ENCODE measurements at regions not wholly inside any gene's neighbourhood (a gene's known extent, or its start where the extent isn't known, plus 50 kb on each side); places are given as distances from the start of the nearest gene placed in this dataset.

DNA sequence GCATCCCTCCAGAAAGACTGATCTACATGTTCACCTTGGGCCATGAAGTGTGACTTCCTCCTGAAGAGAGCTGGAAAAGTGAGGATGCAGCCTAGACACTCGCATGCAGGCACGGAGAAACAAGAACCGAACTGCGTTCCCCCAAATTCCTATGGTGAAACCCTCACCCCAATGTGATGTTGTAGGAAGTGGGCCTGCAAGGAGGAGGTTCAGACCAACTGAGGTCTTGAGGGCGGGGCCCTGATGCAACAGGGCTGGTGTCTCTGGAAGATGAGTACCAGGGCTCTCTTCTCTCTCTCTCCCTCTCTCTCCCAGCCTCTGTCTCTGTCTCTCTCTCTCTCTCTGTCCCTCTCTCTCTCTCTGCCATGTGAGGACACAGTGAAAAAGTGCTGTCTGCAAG lies 501.1 kb downstream of the BRD1 start:
- CTCF ChIA-PET = no interaction called here
- POLR2A ChIA-PET = no interaction called here
- H3K9me3 ChIP-seq (ENCODE audit: control insufficient read depth, insufficient read depth, low read depth, low read length) = no peaks in the 10 kb centered on the region
- no peaks in the 10 kb centered on the region for H3K36me3 ChIP-seq (ENCODE audit: control insufficient read depth in 2 of 2, insufficient read depth in 1 of 2, low read length in 2 of 2)
- TF ChIP-seq KLF7 (tag by site-specific recombination; IDR thresholded peaks at IDR 0.05; ENCODE audit: borderline replicate concordance) (no peak), ZNF558 (tag by site-specific recombination; IDR thresholded peaks at IDR 0.05) (no peak), ZBTB21 (tag by site-specific recombination; IDR thresholded peaks at IDR 0.05) (no peak), YY2 (tag by site-specific recombination; IDR thresholded peaks at IDR 0.05) (no peak), ZNF223 (tag by site-specific recombination; IDR thresholded peaks at IDR 0.05) (no peak)
- no peak overlapping the region for H3K4me3 ChIP-seq (ENCODE audit: low read depth, low read length)
- no peak overlapping the region for H3K27ac ChIP-seq (ENCODE audit: extremely low read depth, low read depth, low read length)
- no peaks in the 10 kb centered on the region for H3K4me1 ChIP-seq (ENCODE audit: control insufficient read depth, insufficient read depth, low read length)

DNA sequence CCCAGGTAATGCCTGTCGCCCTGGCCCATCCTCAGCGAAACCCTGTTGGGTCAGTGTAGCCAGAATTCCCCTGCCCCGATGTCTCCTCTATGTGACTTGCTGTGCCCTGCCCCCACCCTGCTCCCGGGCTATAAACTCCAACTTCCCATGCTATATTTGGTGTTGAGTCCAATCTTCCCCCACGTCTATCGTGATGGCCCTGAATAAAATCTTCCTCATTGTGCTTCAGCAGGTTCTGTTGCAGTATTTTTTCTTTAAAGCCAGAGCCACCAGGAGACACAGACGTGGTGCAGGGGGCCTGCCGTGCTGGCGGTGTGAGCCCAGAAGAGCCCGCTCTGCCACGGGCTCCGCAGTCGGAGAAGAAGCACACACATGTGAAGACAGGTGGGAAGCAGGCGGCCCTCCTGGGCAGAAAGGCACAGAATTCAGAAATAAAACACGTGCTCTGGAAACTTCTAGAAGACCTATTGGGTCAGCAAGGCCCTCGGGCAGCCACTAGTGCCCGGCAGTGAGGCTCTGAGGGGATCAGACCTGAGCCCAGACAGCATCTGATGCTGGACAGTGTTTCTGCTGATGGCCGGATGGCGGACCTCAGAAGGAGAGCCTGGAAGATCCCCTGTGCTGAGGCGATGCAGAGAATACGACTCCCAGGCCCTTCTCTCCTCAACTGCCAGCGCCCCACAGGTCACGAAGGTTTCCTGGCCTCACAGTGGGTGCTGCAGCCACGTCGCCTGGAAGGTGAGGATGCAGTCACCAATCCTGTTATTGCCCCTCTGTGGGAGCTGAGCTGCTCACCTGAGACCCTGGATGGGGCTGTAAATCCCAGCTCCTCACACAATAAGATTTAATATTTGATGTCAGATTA lies 501.9 kb downstream of the BRD1 start:
- H3K4me1 ChIP-seq (ENCODE audit: control insufficient read depth, insufficient read depth, low read length) = no peaks in the 10 kb centered on the region
- POLR2A ChIA-PET = no interaction called here
- H3K36me3 ChIP-seq (ENCODE audit: control insufficient read depth in 2 of 2, insufficient read depth in 1 of 2, low read length in 2 of 2) = no peaks in the 10 kb centered on the region
- TF ChIP-seq ZNF664 (tag by site-specific recombination; IDR thresholded peaks at IDR 0.05) = no peak
- TF ChIP-seq ZNF202 (tag by site-specific recombination; IDR thresholded peaks at IDR 0.05; ENCODE audit: borderline replicate concordance) = no peak
- TF ChIP-seq SP7 (tag by site-specific recombination; IDR thresholded peaks at IDR 0.05) = no peak
- TF ChIP-seq ZNF558 (tag by site-specific recombination; IDR thresholded peaks at IDR 0.05) = no peak
- no peak for TF ChIP-seq ZSCAN30 (tag by site-specific recombination; IDR thresholded peaks at IDR 0.05)
- TF ChIP-seq ZNF184 (tag by site-specific recombination; IDR thresholded peaks at IDR 0.05) = no peak
- TF ChIP-seq ZBTB10 (tag by site-specific recombination; IDR thresholded peaks at IDR 0.05) = no peak
- TF ChIP-seq ZSCAN23 (tag by site-specific recombination; IDR thresholded peaks at IDR 0.05) = no peak
- CTCF ChIA-PET = interaction anchor here (0.6 kb wide), 1 partner anchor 307 kb away, joined by 4 read pairs; no protein-coding TSS in a partner anchor
- no peaks in the 10 kb centered on the region for H3K9me3 ChIP-seq (ENCODE audit: control insufficient read depth, insufficient read depth, low read depth, low read length)
- no peak overlapping the region for H3K4me3 ChIP-seq (ENCODE audit: low read depth, low read length)
- H3K27ac ChIP-seq (ENCODE audit: extremely low read depth, low read depth, low read length) = no peak overlapping the region

- Histone ChIP-seq H3K9me3 (ENCODE audit: control insufficient read depth, insufficient read depth, low read depth, low read length) (no peaks in the 10 kb centered on the region), H3K36me3 (ENCODE audit: control insufficient read depth in 2 of 2, insufficient read depth in 1 of 2, low read length in 2 of 2) (no peaks in the 10 kb centered on the region), H3K4me3 (ENCODE audit: low read depth, low read length) (no peak overlapping the region), H3K4me1 (ENCODE audit: control insufficient read depth, insufficient read depth, low read length) (no peaks in the 10 kb centered on the region), H3K27ac (ENCODE audit: extremely low read depth, low read depth, low read length) (no peak overlapping the region)
- ChIA-PET POLR2A (no interaction called here), CTCF (interaction anchor here (1.6 kb wide), 1 partner anchor 19 kb away, joined by 4 read pairs; no protein-coding TSS in a partner anchor)
- TF ChIP-seq ZNF747 (tag by site-specific recombination; IDR thresholded peaks at IDR 0.05) = no peak
- TF ChIP-seq TCF7L2 (IDR thresholded peaks at IDR 0.05; ENCODE audit: borderline replicate concordance, low read depth, low read length) = no peak
- no peak for TF ChIP-seq ZNF48 (tag by site-specific recombination; IDR thresholded peaks at IDR 0.05)
- TF ChIP-seq ZNF37A (tag by site-specific recombination; IDR thresholded peaks at IDR 0.05) = no peak
- no peak for TF ChIP-seq ZNF558 (tag by site-specific recombination; IDR thresholded peaks at IDR 0.05)
- TF ChIP-seq KLF7 (tag by site-specific recombination; IDR thresholded peaks at IDR 0.05; ENCODE audit: borderline replicate concordance) = no peak
- TF ChIP-seq SALL2 (tag by site-specific recombination; IDR thresholded peaks at IDR 0.05; ENCODE audit: borderline replicate concordance) = no peak
- TF ChIP-seq, protein P1, sequence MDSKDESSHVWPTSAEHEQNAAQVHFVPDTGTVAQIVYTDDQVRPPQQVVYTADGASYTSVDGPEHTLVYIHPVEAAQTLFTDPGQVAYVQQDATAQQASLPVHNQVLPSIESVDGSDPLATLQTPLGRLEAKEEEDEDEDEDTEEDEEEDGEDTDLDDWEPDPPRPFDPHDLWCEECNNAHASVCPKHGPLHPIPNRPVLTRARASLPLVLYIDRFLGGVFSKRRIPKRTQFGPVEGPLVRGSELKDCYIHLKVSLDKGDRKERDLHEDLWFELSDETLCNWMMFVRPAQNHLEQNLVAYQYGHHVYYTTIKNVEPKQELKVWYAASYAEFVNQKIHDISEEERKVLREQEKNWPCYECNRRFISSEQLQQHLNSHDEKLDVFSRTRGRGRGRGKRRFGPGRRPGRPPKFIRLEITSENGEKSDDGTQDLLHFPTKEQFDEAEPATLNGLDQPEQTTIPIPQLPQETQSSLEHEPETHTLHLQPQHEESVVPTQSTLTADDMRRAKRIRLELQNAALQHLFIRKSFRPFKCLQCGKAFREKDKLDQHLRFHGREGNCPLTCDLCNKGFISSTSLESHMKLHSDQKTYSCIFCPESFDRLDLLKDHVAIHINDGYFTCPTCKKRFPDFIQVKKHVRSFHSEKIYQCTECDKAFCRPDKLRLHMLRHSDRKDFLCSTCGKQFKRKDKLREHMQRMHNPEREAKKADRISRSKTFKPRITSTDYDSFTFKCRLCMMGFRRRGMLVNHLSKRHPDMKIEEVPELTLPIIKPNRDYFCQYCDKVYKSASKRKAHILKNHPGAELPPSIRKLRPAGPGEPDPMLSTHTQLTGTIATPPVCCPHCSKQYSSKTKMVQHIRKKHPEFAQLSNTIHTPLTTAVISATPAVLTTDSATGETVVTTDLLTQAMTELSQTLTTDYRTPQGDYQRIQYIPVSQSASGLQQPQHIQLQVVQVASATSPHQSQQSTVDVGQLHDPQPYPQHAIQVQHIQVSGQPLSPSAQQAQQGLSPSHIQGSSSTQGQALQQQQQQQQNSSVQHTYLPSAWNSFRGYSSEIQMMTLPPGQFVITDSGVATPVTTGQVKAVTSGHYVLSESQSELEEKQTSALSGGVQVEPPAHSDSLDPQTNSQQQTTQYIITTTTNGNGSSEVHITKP (tag by site-specific recombination; IDR thresholded peaks at IDR 0.05) = no peak
- TF ChIP-seq ZNF416 (tag by site-specific recombination; IDR thresholded peaks at IDR 0.05) = no peak
- no peak for TF ChIP-seq ZNF280C (tag by site-specific recombination; IDR thresholded peaks at IDR 0.05)
- no peak for TF ChIP-seq YY1 (tag by site-specific recombination; IDR thresholded peaks at IDR 0.05)
Measured at GRCh38 chr22:49324527-49325491, 502.9 kb downstream of the BRD1 start.
